IMR-90 (cell line): ENCODE measurements at regions not wholly inside any gene's neighbourhood (a gene's known extent, or its start where the extent isn't known, plus 50 kb on each side); places are given as distances from the start of the nearest gene placed in this dataset.

Source experiments
- ATAC-seq: fragments of 200-7000 bp; cut with Tn5 transposase; 2 replicates; pipeline ENCODE4 v1.9.1; 2020; ENCODE audit warnings: low read depth, mild to moderate bottlenecking, moderate library complexity
- BruUV-seq: library from RNA; stranded (reverse); fragments of 400-500 nt; replicated peaks from 2 replicates; lab custom pipeline; 2021; lab: Mats Ljungman, UMichigan
- CTCF ChIA-PET: fragments of 300-600 bp; formaldehyde crosslinking; extraction: SDS; loops from one replicate; lab custom pipeline; 2021; ENCODE audit warnings: antibody characterized with exemption; lab: Yijun Ruan, JAX
- POLR2A ChIA-PET: fragments of 300-600 bp; sonication (Branson Sonifier 250); formaldehyde crosslinking; loops from one replicate; lab custom pipeline; 2022; ENCODE audit warnings: antibody characterized with exemption; ENCODE audit not compliant: unreplicated experiment; lab: Charles Lee
- DNase-seq: peaks from one replicate; pipeline ENCODE4 v3.0.0; 2013
- H2AFZ ChIP-seq: replicated peaks from 2 replicates; pipeline ENCODE3; 2013; ENCODE audit warnings: low read length, mild to moderate bottlenecking; ENCODE audit not compliant: poor library complexity
- H2AK5ac ChIP-seq: 2 replicates; pipeline ENCODE4 v1.6.1; 2013; ENCODE audit warnings: low read depth, low read length, inconsistent platforms
- H2AK9ac ChIP-seq: replicated peaks from 2 replicates; pipeline ENCODE3; 2013; ENCODE audit warnings: mild to moderate bottlenecking, low read depth, low read length, moderate library complexity; ENCODE audit not compliant: poor library complexity
- H2BK120ac ChIP-seq: 2 replicates; pipeline ENCODE4 v1.6.1; 2013; ENCODE audit warnings: low read depth, low read length, inconsistent platforms
- H2BK15ac ChIP-seq: 3 replicates; pipeline ENCODE4 v1.6.1; 2013; ENCODE audit warnings: low read depth, low read length, inconsistent platforms
- H2BK20ac ChIP-seq: 2 replicates; pipeline ENCODE4 v1.6.1; 2013; ENCODE audit warnings: low read depth, mild to moderate bottlenecking, inconsistent platforms, low read length, moderate library complexity
- H2BK5ac ChIP-seq: 2 replicates; pipeline ENCODE4 v1.6.1; 2013; ENCODE audit warnings: mild to moderate bottlenecking, low read depth, low read length, inconsistent platforms; ENCODE audit not compliant: poor library complexity, severe bottlenecking
- H3K14ac ChIP-seq: replicated peaks from 2 replicates; pipeline ENCODE4 v1.6.1; 2013; ENCODE audit warnings: low read depth, low read length, inconsistent platforms
- H3K18ac ChIP-seq: 2 replicates; pipeline ENCODE4 v1.6.1; 2013; ENCODE audit warnings: low read depth, low read length, control low read depth
- H3K23ac ChIP-seq: 2 replicates; pipeline ENCODE4 v1.6.1; 2013; ENCODE audit warnings: low read depth, low read length, inconsistent platforms
- H3K27ac ChIP-seq: 2 replicates; pipeline ENCODE4 v1.5.1; 2013; ENCODE audit warnings: mild to moderate bottlenecking, control low read depth, low read length; ENCODE audit not compliant: insufficient read depth
- H3K27me3 ChIP-seq: 2 replicates; pipeline ENCODE4 v1.6.1; 2013; ENCODE audit warnings: low read length; ENCODE audit not compliant: control insufficient read depth, insufficient read depth
- H3K36me3 ChIP-seq: 2 replicates; pipeline ENCODE4 v1.6.1; 2013; ENCODE audit warnings: low read length, mixed read lengths; ENCODE audit not compliant: control insufficient read depth, insufficient read depth
- H3K4ac ChIP-seq: 2 replicates; pipeline ENCODE4 v1.6.1; 2013; ENCODE audit warnings: low read depth, low read length, inconsistent platforms
- H3K4me1 ChIP-seq: 2 replicates; pipeline ENCODE4 v1.6.1; 2013; ENCODE audit warnings: low read length, mixed read lengths; ENCODE audit not compliant: control insufficient read depth, insufficient read depth
- H3K4me2 ChIP-seq: 2 replicates; pipeline ENCODE4 v1.6.1; 2013; ENCODE audit warnings: low read depth, mild to moderate bottlenecking, control low read depth, low read length, moderate library complexity
- H3K4me3 ChIP-seq: 2 replicates; pipeline ENCODE4 v1.5.1; 2013; ENCODE audit warnings: low read depth, mild to moderate bottlenecking, control low read depth, low read length, moderate library complexity; ENCODE audit not compliant: insufficient read depth
- H3K56ac ChIP-seq: 2 replicates; pipeline ENCODE4 v1.6.1; 2013; ENCODE audit warnings: low read length, inconsistent platforms; ENCODE audit not compliant: insufficient read depth; ENCODE audit errors: extremely low read depth
- H3K79me1 ChIP-seq, 2 experiments: 2 replicates each; pipeline ENCODE4 v1.6.1; 2013; ENCODE audit warnings: low read length in 2 of 2, inconsistent platforms in 1 of 2, low read depth in 1 of 2
- H3K9ac ChIP-seq: 2 replicates; pipeline ENCODE4 v1.6.1; 2013; ENCODE audit warnings: low read depth, low read length, control low read depth
- H3K9me1 ChIP-seq: 2 replicates; pipeline ENCODE4 v1.6.1; 2013; ENCODE audit warnings: low read length, inconsistent platforms; ENCODE audit not compliant: insufficient read depth
- H3K9me3 ChIP-seq: 2 replicates; pipeline ENCODE4 v1.6.1; 2013; ENCODE audit warnings: low read length; ENCODE audit not compliant: control insufficient read depth, insufficient read depth
- H4K20me1 ChIP-seq: 2 replicates; pipeline ENCODE4 v1.6.1; 2013; ENCODE audit warnings: low read length, inconsistent platforms; ENCODE audit not compliant: insufficient read depth
- H4K5ac ChIP-seq: 2 replicates; pipeline ENCODE4 v1.6.1; 2013; ENCODE audit warnings: mild to moderate bottlenecking, low read depth, low read length, control low read depth
- H4K8ac ChIP-seq, 2 experiments: 2 replicates each; pipeline ENCODE4 v1.6.1; 2013; ENCODE audit warnings: low read depth in 2 of 2, low read length in 2 of 2, control low read depth in 1 of 2, inconsistent platforms in 1 of 2
- H4K91ac ChIP-seq: 2 replicates; pipeline ENCODE4 v1.6.1; 2013; ENCODE audit warnings: low read depth, low read length, inconsistent platforms; ENCODE audit not compliant: insufficient read depth
- BHLHE40 ChIP-seq: fragments of 150-350 bp; IDR thresholded peaks from 2 replicates; pipeline ENCODE4 v1.6.1; 2016; ENCODE audit warnings: mild to moderate bottlenecking, low read depth, low read length
- CEBPB ChIP-seq: IDR thresholded peaks from 2 replicates; pipeline ENCODE4 v1.6.1; 2012; ENCODE audit warnings: low read depth, low read length, improper control_type of control experiment
- CHD1 ChIP-seq: IDR thresholded peaks from 2 replicates; pipeline ENCODE4 v1.6.1; 2012; ENCODE audit warnings: low read depth, low read length, improper control_type of control experiment
- CTCF ChIP-seq: conservative IDR thresholded peaks from 2 replicates; pipeline ENCODE4 v1.5.1; 2012; ENCODE audit warnings: mild to moderate bottlenecking, low read depth, low read length, improper control_type of control experiment
- ELK1 ChIP-seq: fragments of 150-350 bp; IDR thresholded peaks from 2 replicates; pipeline ENCODE4 v1.6.1; 2016; ENCODE audit warnings: low read depth, mild to moderate bottlenecking, low read length, moderate library complexity, borderline replicate concordance
- FOS ChIP-seq: fragments of 150-350 bp; IDR thresholded peaks from 2 replicates; pipeline ENCODE4 v1.6.1; 2016; ENCODE audit warnings: low read depth, low read length
- MAFK ChIP-seq: IDR thresholded peaks from 2 replicates; pipeline ENCODE4 v1.6.1; 2012; ENCODE audit warnings: low read depth, low read length, improper control_type of control experiment
- MAZ ChIP-seq: IDR thresholded peaks from 2 replicates; pipeline ENCODE4 v1.6.1; 2012; ENCODE audit warnings: low read depth, mild to moderate bottlenecking, low read length, improper control_type of control experiment, moderate library complexity, borderline replicate concordance
- MXI1 ChIP-seq: IDR thresholded peaks from 2 replicates; pipeline ENCODE4 v1.6.1; 2012; ENCODE audit warnings: low read depth, mild to moderate bottlenecking, low read length, moderate library complexity, borderline replicate concordance
- NFE2L2 ChIP-seq: fragments of 150-350 bp; IDR thresholded peaks from 2 replicates; pipeline ENCODE4 v1.6.1; 2016; ENCODE audit warnings: low read depth, mild to moderate bottlenecking, low read length
- POLR2A ChIP-seq: IDR thresholded peaks from 2 replicates; pipeline ENCODE4 v1.6.1; 2012; ENCODE audit warnings: mild to moderate bottlenecking, low read depth, low read length
- RAD21 ChIP-seq: IDR thresholded peaks from 2 replicates; pipeline ENCODE4 v1.6.1; 2012; ENCODE audit warnings: low read length, improper control_type of control experiment
- RCOR1 ChIP-seq: IDR thresholded peaks from 2 replicates; pipeline ENCODE4 v1.6.1; 2012; ENCODE audit warnings: mild to moderate bottlenecking, low read length, improper control_type of control experiment; ENCODE audit not compliant: insufficient replicate concordance
- RFX5 ChIP-seq: IDR thresholded peaks from 2 replicates; pipeline ENCODE4 v1.8.0; 2012; ENCODE audit warnings: low read depth, mild to moderate bottlenecking, low read length, moderate library complexity
- SMC3 ChIP-seq: fragments of 150-350 bp; IDR thresholded peaks from 2 replicates; pipeline ENCODE4 v1.6.1; 2016; ENCODE audit warnings: low read depth, mild to moderate bottlenecking, antibody characterized with exemption, low read length, moderate library complexity
- USF2 ChIP-seq: fragments of 150-350 bp; IDR thresholded peaks from 2 replicates; pipeline ENCODE4 v1.6.1; 2017; ENCODE audit warnings: mild to moderate bottlenecking, antibody characterized with exemption, low read length, low read depth
- WGBS, 2 experiments: methylation state at CpG; one replicate each; pipeline versions ENCODE4 v1.1.5 to v1.1.7; 2013; ENCODE audit warnings: missing lambda C conversion rate in 2 of 2; ENCODE audit not compliant: insufficient read length in 1 of 2; ENCODE audit errors: extremely low coverage in 2 of 2; 5-methylcytosine and 5-hydroxymethylcytosine counted together
- dilution Hi-C: fragments of 300-500 bp; cut with HindIII; formaldehyde crosslinking; loops from one replicate; pipeline ENCODE4 v1.14.3; 2018; ENCODE audit warnings: low sequenced_read_pairs; ENCODE audit not compliant: unreplicated experiment
- in situ Hi-C: fragments of 300-500 bp; cut with MboI; formaldehyde crosslinking; loops from 3 replicates; pipeline ENCODE4 v1.14.3; 2019; ENCODE audit warnings: low sequenced_read_pairs, inconsistent platforms, mixed read lengths
- intact Hi-C: fragments of 100-400 bp; cut with micrococcal nuclease; formaldehyde crosslinking; loops from 2 replicates; pipeline ENCODE4 v1.10.0; 2022

GRCh38 chr18:46313521-46313920 lies 209.3 kb downstream of the HAUS1 start:
- no peaks in the 10 kb centered on the region for H3K79me1 ChIP-seq
- H3K4ac ChIP-seq, result no peak overlapping the region
- H3K14ac ChIP-seq, result no peak overlapping the region
- H4K8ac ChIP-seq, result no peak overlapping the region
- no peaks in the 10 kb centered on the region for H3K9me3 ChIP-seq
- no peaks in the 10 kb centered on the region for H4K20me1 ChIP-seq
- ChIA-PET CTCF (no interaction called here), POLR2A (no interaction called here)
- H2AK9ac ChIP-seq, result no peak overlapping the region
- no peak overlapping the region for H2BK15ac ChIP-seq
- intact Hi-C loops (no loop called here), in situ Hi-C loops (no loop called here), dilution Hi-C loops (no loop called here)
- H3K23ac ChIP-seq, result no peak overlapping the region
- H2BK5ac ChIP-seq, result no peak overlapping the region
- H2AFZ ChIP-seq, result no peak overlapping the region
- H3K27ac ChIP-seq, result no peak overlapping the region
- H3K36me3 ChIP-seq, result no peaks in the 10 kb centered on the region
- BruUV-seq, result no TSS peak
- no peak overlapping the region for H4K91ac ChIP-seq
- no peak overlapping the region for H3K18ac ChIP-seq
- H3K9ac ChIP-seq, result no peak overlapping the region
- H3K4me2 ChIP-seq, result no peak overlapping the region
- H4K5ac ChIP-seq, result no peak overlapping the region
- H2AK5ac ChIP-seq, result no peak overlapping the region
- TF ChIP-seq MXI1 (no peak), CEBPB (no peak), RAD21 (no peak), USF2 (no peak), CHD1 (no peak), BHLHE40 (no peak), NFE2L2 (no peak), MAZ (no peak), SMC3 (no peak), RCOR1 (no peak), POLR2A (no peak), FOS (no peak), CTCF (no peak), MAFK (no peak), ELK1 (no peak), RFX5 (no peak)
- ATAC-seq (no peak), DNase-seq (no peak)
- H2BK20ac ChIP-seq, result no peak overlapping the region
- H2BK120ac ChIP-seq, result no peak overlapping the region
- WGBS, 2 experiments, result 69% methylated on average over 3 of the region's 6 CpGs; no CpG with 5 or more reads in 1 of the 2 experiments
- H3K4me3 ChIP-seq, result no peak overlapping the region
- H3K27me3 ChIP-seq, result peaks cover 8% of the 10 kb centered on the region
- no peak overlapping the region for H3K56ac ChIP-seq
- no peaks in the 10 kb centered on the region for H3K4me1 ChIP-seq
- H3K9me1 ChIP-seq, result no peaks in the 10 kb centered on the region
